SHP77 treated with DMSO at 0.1 percent for 48 hours (cell line): ENCODE measurements at regions not wholly inside any gene's neighbourhood (a gene's known extent, or its start where the extent isn't known, plus 50 kb on each side); places are given as distances from the start of the nearest gene placed in this dataset.
"Not testable (repeated sequence)": the region's sequence is repeated elsewhere in the genome, so short reads cannot be mapped to it uniquely, and the experiment has no call there.

Experiments used
- DNase-seq: peaks from one replicate; lab custom pipeline; 2025; lab: John Stamatoyannopoulos, UW

DNA sequence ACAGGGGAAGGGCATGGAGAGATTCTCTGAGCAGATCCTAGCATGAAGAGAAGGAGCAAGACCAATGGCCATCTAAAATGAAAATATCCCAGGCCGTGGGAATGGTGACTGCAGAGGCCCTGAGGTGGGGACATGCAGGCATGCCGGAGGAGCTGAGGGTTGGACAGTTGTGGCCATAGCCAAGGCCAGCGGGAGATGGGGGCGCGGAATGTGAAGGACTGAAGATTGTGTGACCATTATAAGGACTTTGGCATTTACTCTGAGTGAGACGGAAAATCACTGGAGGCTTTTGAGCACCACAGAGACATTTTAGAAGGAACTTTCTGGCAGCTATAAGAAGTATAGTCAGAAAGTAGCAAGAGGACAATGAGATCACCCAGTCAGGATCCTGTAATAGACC lies 341.1 kb downstream of the SFMBT2 start:
- DNase-seq = no peak

DNA sequence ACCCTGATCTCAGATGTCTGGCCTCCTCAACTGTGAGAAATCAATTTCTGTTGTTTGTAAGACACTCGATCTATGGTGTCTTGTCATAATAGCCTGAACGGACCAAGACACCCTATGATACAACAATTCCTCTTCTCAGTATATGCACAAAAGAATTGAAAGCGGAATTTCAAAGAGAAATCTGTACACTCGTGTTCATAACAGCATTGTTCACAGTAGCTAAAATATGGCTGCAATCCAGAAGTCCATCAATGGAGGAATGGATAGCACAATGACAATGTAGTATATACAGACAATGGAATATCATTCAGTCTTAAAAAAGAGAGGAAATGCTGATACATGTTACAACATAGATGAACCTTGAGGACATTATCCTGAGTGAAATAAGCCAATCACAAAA lies 354.6 kb downstream of the SFMBT2 start:
- no peak for DNase-seq

DNA sequence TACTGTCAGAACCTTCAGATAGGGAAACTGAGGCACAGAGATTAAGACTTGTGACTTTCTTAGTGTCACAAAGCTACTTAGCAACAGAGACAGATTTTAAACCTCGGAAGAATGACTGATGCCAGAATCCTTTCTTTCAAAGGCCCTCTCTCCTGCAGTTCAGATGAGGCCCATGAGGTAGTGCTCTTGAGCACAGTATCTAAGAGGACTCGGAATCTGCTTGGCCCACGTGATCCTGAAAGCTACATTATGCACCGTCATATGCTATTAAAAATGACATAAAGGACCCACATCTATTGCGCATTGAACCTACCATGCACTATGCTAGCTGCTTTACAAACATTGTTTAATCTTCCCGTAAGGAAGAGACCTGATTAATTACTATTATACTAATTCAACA lies 355.9 kb downstream of the SFMBT2 start:
- no peak for DNase-seq

DNA sequence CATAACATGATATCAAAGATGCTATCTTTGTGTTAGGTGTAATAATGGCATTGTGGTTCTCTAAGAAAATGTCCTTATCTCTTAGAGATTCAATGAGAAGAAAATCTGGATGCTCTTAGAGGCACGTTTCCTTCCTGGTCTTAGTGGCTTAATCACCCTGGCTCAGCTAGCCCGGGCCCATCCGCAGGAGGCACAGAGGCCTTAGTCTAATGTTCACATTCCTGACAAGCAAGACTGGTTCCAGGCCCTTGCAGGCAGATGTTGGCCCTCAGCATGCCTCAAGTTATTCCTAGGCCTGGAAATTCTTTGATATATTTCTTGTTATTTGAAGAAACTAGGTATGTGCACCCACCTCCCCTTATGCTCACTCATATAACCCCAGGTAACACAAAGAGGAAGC lies 357.6 kb downstream of the SFMBT2 start:
- DNase-seq = no peak

DNA sequence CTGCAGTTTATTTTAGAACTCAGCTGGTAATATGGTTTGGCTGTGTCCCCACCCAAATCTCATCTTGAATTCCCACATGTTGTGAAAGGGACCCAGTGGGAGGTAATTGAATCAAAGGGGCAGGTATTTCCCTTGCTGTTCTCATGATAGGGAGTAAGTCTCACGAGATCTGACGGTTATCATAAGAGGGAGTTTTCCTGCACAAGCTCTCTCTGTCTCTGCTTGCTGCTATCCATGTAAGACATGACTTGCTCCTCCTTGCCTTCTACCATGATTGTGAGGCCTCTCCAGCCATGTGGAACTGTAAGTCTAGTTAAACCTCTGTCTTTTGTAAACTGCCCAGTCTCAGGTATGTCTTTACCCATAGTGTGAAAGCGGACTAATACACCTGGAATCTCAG lies 360.8 kb downstream of the SFMBT2 start:
- DNase-seq = not testable (repeated sequence)

DNA sequence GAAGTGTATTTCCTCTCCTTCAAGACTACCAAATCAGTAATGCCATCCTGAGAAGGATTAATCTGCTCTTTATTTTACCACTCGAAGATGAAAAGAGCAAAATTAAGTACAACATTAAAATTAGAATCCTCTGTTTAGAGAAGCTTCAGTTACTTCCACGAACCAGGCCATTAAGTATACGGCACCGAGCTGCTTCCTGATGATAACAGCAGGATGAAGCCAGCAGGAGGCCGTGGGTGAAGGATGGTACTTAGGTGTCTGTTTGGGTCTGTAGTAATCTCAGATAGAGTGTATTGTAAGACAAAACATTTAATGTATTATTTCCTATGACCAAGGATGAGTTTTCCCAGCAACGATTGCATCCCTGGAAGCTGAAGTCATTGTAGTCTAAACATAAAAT lies 362.8 kb downstream of the SFMBT2 start:
- DNase-seq = no peak

DNA sequence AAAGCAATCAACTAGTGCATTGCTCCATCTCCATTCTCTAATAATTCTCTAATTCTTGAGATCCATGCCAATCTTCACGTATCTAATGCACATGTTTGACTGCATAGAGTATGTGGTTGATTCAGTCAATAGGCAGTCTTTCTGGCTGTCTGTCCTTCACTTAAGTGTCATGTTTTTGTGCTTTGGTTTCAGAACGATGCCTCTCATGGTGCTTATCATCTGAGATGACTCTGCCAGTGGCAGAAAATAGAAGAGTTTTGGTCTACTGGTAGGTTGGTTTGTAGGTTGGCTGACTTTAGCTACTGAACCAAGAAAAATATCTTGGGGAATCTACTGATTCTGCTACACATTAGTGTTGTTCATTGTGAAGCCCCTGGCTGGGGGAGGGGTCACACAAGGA lies 364.2 kb downstream of the SFMBT2 start:
- DNase-seq = no peak

DNA sequence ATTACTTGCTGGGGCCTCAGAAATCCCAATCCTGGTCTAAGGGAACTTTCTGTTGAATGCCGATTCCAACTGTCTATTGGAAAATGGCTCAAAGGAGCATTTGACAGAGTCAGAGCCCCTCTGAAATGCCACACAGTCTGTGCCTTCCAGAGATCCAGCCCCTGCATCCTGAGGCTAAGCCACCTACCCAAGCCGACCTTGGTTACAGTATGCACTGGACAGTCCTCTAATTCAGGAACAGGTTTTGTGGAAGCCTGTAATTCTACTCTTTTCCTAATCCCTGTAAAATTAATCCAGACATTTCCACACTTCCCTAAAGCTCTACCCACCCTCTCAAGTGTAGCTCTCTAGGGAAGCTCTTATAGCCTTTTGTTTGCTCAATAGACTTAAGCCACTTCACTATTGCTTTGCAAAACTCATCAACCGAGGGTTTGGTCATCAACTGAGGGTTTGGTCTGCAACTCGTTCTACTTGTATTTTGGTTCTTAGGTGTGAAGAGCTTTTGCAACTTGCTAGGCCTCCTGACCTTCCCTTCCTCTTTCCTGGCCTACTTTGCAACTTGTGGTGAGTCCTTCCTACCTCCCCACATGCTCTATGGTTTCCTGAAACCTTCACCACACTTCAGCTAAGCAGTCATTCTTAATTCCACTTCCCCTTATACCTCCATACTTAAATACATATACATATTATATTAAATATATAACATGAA lies 364.8 kb downstream of the SFMBT2 start:
- DNase-seq = no peak

DNA sequence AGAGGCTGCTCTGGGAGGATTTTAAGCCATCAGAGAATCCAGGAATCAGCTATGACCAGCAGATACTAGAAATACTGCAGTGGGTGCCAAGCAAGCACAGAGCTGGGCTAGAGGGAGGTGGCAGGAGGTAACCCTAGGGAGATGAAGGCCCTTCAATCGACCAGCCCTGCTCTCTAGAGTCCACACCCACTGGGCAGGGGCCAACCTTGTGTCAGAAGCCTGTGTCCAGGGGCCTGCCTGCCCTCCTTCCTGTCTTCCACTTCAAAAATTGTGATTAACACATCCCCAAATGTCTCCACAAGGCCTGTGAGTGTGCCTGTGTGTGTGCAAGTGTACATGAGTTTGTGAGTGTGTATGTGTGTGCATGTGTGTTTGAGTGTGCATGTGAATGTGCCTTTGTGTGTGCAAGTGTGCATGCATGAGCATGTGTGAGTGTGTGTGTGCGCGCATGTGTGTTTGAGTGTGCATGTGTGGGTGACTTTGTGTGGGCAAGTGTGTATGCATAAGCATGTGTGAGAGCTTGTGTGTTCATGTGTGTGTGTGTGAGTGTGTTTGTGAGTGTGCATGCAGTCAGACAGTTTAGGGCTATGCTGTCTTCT lies 367.7 kb downstream of the SFMBT2 start:
- no peak for DNase-seq

DNA sequence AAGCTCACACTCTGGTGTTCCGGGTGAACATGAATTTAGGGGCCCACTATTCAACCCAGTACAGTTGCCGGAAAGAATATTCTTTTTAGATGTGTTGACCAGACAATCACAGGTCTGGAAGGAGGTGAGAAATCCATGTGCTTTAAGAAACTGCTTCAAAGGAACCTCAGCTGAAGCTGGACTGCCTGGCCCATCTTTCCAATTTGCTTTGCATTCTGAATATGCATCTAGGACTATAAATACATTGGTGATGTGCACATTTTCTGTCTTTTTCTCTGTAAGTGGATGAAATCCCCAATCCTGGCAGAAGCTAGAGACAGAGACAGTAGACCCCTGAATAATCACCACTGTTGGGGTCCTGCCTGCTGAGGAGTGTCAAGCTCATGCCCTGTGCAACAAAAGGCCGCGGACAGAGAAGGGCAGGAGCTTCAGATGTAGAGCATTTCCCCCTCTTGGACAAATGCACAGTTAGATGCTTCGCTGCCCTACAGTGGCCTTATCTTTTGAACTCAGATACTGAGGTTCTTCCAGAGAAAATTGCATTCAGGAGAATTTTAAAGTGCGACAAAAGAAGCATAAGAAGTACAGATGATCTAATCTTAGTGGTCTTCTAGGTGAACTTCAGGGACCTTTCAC lies 368.3 kb downstream of the SFMBT2 start:
- DNase-seq = no peak

DNA sequence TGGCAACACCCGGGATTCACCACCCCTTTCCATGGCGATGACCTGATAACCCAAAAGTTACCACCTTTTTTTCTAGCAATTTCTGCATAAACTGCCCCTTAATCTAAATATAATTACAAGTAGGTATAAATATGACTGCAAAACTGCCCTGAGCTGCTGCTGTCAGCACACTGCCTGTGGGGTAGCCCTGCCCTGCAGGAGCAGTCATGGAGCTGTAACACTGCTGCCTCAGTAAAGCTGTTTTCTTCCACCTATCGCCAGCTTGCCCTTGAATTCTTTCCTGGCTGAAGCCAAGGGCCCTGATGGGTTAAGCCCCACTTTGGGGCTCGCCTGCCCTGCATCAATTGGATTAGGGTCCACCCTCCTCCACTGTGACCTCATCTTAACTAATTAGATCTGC lies 368.8 kb downstream of the SFMBT2 start:
- DNase-seq = no peak

DNA sequence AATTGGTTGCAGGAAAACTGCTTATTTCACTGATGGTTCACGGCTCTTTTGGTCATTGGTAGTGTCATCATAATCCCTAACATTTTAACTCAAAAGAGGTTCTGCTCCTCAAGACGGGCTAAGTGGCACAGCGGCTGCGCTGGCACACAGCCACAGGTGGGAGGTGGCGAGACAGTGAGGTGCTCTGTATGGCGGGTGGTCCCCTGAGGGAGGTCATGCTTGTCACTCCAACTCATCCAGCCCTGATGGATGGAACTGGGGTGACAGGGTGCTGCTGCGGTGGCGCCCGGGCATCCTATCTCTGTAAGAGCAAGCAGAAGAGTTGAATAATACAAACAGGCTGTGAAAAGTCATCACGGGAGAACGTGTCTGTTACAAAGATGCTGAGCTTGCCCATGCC lies 370.2 kb downstream of the SFMBT2 start:
- DNase-seq = no peak

DNA sequence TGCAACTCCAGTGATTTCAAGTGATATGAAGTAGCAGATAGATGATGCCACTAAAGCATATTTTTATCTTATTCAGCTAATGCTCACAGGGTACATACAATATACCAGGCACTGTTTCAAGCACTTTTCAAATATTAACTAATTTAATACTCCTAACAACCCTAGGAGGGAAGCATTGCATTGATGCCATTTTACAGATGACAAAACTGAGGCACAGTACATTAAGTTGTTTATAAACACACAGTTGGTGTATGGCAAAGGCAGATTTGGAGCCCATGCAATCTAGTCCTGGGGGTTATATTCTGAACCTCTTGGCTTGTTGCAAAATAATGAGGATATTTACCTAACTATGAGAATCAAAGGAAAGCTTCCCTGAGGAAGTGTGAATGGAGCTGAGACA lies 371.0 kb downstream of the SFMBT2 start:
- DNase-seq = no peak

DNA sequence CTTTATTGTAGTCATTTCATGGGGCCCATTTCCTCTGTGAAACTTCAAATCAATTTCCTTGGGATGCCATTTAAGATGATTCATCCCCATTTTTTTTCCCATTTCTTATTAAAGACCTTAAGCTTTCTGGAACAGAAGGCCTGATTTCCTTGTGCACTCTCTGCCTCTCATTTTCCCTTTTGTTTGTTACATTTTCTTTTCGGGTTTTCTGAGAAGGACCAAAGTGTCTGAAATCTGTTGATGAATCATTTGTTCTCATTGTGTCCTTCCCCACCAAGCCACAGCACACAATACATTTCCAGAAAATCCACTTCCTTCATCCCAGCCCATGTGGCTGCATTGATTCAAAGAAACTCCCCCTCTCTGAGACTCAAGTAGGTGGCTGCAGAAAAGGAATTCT lies 372.4 kb downstream of the SFMBT2 start:
- DNase-seq = no peak

DNA sequence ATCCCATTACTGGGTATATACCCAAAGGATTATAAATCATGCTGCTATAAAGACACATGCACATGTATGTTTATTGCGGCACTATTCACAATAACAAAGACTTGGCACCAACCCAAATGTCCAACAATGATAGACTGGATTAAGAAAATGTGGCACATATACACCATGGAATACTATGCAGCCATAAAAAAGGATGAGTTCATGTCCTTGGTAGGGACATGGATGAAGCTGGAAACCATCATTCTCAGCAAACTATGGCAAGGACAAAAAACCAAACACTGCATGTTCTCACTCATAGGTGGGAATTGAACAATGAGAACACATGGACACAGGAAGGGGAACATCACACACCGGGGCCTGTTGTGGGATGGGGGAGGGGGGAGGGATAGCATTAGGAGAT lies 373.4 kb downstream of the SFMBT2 start:
- not testable (repeated sequence) for DNase-seq

DNA sequence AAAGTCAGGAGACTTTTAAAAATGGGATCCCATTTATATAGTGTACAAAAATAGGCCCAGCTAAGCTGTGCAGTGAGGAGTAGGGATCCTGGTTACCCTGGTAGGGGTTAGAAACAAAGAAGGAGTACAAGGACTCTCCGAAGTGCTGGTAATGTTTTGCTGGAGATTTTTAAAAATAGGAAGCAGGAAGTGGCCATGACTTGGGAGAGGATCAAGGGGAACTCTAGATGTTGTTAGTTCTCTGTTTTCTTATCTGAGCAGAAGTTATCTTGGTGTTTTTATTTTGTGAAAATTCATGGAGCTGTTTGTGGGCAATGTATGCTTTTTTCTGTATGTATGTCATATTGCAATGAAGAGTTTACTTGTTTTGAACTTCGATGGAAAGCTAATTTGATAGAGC lies 373.9 kb downstream of the SFMBT2 start:
- DNase-seq = no peak

DNA sequence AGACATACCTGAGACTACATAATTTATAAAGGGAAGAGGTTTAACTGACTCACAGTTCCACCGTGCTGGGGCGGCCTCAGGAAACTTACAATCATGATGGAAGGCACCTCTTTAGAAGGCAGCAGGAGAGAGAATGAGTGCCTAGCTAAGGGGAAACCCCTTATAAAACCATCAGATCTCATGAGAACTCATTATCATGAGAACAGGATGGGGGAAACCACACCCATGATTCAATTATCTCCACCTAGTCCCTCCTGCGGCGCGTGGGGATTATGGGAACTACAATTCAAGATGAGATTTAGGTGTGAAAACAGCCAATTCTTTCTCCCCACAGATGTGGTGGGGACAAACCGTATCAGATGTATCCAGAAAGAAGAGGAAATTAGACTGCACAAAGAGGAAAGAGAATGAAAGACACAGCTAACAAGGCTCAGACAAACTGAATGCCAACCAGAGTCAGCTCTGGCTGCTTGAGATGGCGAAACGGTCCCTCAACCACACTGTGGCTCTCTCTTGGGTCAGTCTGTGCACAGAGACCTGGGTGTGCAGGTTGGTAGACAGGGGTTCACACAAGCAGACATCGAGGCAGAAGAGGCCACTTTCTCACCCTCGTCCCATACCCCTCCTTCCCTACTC lies 375.6 kb downstream of the SFMBT2 start:
- no peak for DNase-seq

DNA sequence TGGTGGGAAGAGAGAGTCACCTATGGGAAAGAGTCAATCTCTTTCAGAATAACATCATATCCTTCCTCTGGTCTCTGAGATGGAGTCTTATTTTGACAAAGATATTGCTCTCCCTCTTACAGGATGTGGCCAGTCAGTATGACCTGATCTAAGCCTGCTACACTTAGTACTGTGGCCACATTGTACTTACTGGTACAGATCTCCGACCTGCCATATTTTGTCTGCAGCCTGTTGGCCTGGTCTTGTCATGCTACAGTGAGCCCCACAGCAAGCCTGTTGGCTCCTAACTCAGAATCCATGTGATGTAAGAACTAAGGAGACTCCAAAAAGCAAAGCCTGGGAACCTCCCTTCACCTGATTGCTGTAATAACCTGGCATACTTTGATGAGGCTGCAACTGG lies 377.8 kb downstream of the SFMBT2 start:
- no peak for DNase-seq

DNA sequence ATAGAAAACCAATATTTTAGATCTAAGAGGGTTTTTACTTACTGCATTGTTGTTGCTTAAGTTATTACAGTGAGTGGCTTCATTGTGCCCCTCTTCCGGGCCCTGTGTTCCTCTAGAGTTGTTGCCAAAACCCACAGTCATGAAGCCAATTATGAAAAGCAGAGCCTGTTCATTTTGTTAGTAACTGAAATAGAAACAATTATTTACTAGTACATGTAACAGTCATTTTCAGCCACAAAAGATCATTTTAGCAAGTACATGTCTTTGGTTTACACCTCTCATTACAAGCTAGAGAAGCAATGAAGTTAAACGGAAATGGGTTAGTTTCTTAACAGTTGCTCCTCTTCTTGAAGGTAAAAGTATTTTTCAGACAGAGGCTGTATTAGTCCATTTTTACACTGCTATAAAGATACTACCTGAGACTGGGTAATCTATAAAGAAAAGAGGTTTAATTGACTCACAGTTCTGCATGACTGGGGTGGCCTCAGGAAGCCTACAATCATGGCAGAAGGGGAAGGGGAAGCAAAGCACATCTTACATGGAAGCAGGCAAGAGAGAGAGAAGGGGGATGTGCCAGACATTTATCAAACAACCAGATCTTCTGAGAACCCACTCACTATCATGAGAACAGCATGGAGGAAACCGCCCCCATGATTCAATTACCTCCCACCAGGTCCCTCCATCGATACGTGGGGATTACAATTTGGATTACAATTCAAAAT lies 380.5 kb downstream of the SFMBT2 start:
- no peak for DNase-seq

DNA sequence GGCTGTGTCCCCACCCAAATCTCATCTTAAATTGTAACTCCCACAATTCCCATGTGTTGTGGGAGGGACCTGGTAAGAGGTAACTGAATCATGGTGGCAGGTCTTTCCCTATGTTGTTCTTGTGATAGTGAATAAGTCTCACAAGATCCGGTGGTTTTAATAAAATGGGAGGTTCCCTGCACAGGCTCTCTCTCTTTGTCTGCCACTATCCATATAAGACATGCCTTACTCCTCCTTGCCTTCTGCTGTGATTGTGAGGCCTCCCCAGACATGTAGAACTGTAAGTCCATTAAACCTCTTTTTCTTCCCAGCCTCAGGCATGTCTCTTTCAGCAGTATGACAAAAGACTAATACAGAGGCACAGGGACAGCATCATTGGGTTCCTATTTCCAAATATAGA lies 381.2 kb downstream of the SFMBT2 start:
- no peak for DNase-seq

DNA sequence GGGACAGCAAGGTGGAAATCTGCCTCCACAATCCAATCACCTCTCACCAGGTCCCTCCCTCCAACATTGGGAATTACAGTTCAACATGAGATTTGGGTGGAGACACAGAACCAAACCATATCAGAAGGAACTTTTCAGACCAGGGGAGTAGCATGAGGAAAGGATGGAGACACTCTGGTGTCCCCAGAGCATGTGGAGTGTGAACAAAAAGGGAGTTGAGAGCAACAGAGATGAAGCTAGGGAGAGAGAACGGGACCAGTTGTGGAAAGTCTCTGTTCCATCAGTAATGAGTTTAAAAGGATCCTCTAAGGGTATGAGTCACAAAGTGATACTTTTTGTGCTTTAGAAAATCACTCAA lies 382.0 kb downstream of the SFMBT2 start:
- DNase-seq = no peak

DNA sequence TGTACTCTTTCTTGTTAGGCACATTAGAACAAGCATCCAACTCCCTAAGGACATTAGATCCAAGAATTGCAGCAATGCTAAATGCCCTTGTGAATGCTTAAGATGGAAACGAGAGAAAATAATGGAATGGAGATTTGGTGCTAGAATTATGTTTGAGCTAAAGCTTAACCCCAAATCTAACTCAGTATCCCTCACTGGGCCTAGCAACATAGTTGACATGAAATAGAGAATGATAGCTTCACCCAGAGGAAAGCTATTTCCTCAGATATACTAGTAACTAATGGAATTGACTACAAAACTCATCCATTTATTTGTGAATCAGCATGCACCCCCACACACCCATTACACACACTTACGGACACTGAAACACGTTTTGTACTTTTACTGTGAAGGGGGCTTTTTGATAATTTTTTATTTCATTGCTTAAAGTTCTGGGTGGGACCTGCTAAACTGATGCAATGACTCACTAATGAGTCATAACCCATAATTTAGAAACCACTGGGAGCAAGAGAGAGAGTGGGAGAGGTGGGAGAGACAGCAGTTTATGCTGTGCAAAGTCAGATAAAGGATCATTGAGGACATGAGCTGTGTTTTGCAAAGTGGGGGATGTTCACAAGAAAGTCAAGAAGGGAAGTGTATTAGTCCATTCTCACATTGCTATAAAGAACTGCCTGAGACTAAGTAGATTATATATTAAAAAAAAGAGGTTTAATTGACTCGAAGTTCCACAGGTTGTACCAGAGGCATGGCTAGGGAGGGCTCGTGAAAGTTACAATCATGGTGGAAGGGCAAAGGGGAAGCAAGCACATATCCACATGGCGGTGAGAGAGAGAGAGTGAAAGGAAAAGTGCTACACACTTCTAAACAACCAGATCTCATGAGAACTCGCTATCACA lies 382.7 kb downstream of the SFMBT2 start:
- DNase-seq = no peak
